Left cardiac atrium (tissue), 4 donors: ENCODE measurements at regions not wholly inside any gene's neighbourhood (a gene's known extent, or its start where the extent isn't known, plus 50 kb on each side); places are given as distances from the start of the nearest gene placed in this dataset.
"Not testable (repeated sequence)": the region's sequence is repeated elsewhere in the genome, so short reads cannot be mapped to it uniquely, and the experiment has no call there.

ENCODE experiments used
- ATAC-seq, 2 donors: fragments of 200-7000 bp; cut with Tn5 transposase; one replicate each; pipeline ENCODE4 v1.9.1; 2020; ENCODE audit warnings: mild to moderate bottlenecking in 2 of 2, moderate library complexity in 2 of 2
- DNase-seq: peaks from one replicate; pipeline ENCODE4 v3.0.0-alpha.2; 2020
- intact Hi-C, 2 donors: fragments of 100-400 bp; cut with DNase I; formaldehyde crosslinking; loops; one replicate each; pipeline versions ENCODE4 v1.14.1 to v1.15.1; 2022 to 2023
- donor health status: DM: no; HTN: yes; CAD: no.
- donor health status: DM: no; HTN: yes; CAD: no; lungs with severe emphysema.
- donor health status: DM: yes; HTN: yes; CAD: no.
- donor health status: Dilated cardiomyopathy.

GRCh38 chr2:195304310-195304709 is 352.7 kb upstream of the SLC39A10 start:
- ATAC-seq: no peak
- intact Hi-C loops: no loop called here
- DNase-seq: no peak

DNA sequence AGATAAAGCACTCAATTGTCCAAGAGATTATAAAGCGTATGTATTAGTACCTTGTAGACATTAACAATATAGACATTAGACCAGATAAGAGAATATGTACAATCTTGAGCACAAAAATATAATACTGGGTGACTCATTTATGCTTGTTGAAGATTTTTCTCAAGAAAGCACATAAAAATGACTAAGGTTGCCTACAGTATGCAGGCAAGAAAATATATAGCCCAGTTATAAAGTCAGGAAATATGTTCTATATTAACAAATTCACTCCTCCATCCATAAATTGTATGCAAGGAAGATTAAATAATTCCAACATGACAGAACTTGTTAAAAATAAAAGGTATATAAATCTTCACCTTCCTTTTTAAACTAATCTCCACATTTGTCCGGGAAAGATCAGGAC is 356.4 kb upstream of the SLC39A10 start:
- intact Hi-C loops: no loop called here
- DNase-seq (no peak), ATAC-seq (no peak)

GRCh38 chr2:195299600-195299999 is 357.4 kb upstream of the SLC39A10 start:
- ATAC-seq (no peak), DNase-seq (no peak)
- intact Hi-C loops: no loop called here

GRCh38 chr2:195296490-195296889 is 360.5 kb upstream of the SLC39A10 start:
- intact Hi-C loops: no loop called here
- ATAC-seq (no peak), DNase-seq (no peak)

DNA sequence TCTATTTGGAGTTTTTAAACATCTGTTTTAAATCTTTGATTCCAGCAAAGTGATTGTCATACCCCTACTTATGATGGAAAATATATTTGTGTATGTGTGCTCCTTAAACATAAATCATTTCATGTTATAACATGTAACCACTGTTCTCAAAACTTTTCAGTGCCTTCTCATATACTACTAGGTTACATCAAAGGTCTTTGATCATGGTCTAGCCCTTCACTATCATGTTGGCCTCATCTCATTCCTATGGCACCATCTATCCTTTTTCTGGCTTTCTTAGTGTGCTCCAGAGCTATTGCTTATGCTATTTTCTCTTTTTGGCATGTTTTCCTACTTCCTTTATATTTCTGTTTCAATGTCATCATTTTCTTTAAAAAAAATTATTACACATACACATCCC is 367.9 kb upstream of the SLC39A10 start:
- DNase-seq (no peak), ATAC-seq (no peak)
- intact Hi-C loops: no loop called here

GRCh38 chr2:195279840-195280427 is 377.1 kb upstream of the SLC39A10 start:
- no peak for ATAC-seq
- intact Hi-C loops: no loop called here
- DNase-seq: no peak

- DNase-seq (no peak), ATAC-seq (no peak)
- intact Hi-C loops: no loop called here
Observed at GRCh38 chr2:195270466-195271039, 386.5 kb upstream of the SLC39A10 start.

DNA sequence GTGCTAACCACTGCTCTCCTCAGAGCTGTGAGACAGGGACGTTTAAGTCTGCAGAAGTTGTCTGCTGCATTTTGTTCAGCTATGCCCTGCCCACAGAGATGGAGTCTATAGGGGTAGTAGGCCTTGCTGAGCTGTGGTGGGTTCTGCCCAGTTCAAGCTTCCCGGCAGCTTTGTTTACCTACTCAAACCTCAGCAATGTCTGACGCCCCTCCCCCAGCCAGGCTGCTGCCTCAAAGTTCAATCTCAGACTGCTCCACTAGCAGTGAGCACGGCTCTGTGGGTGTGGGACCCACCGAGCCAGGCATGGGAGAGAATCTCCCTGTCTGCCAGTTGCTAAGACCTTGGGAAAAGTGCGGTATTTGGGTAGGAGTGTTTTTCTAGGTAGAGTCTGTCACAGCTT is 387.8 kb upstream of the SLC39A10 start:
- intact Hi-C loops: no loop called here
- DNase-seq (no peak), ATAC-seq (no peak)

GRCh38 chr2:195257979-195258378 is 399.0 kb upstream of the SLC39A10 start:
- ATAC-seq: no peak

DNA sequence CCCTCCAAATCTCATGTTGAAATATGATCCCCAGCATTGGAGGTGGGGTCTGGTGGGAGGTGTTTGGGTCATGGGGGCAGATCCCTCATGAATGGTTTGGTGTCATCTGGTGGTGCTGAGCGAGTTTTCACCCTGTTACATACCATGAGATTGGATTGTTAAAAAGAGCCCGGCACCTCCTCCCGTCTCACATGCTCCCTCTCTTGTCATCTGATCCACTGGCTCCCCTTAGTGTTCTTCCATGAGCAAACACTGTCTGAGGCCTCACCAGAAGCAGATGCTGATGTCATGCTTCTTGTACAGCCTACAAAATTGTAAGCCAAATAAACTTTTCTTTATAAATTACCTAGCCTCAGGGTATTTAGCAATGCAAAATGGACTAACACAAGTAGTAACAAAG is 405.0 kb upstream of the SLC39A10 start:
- DNase-seq (no peak), ATAC-seq (no peak)
- intact Hi-C loops: no loop called here

More at GRCh38 chr2:195257979-195258378, 399.0 kb upstream of the SLC39A10 start:
- intact Hi-C loops: no loop called here
- no peak for DNase-seq

DNA sequence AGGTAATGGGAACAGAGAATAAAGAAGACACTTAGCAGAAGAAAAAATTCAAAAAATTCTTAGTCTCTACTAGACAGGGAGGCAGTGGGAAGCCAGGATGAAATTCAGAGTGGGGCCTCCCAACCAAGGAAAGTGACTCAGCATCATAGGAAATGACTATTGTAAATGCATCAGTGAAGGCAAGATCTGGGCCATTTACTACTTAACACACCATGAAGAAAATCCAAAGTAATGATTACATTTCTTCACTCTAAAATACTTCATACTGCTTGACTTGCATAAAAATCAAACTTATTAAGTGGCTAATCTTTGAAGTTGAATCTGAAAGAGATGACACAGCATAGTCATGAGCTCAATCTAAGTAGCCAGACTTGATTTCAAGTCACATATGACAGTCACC is 405.8 kb upstream of the SLC39A10 start:
- no peak for DNase-seq
- no peak for ATAC-seq
- intact Hi-C loops: no loop called here

GRCh38 chr2:195238826-195239225 is 418.2 kb upstream of the SLC39A10 start:
- intact Hi-C loops: no loop called here
- ATAC-seq: no peak
- DNase-seq: no peak

DNA sequence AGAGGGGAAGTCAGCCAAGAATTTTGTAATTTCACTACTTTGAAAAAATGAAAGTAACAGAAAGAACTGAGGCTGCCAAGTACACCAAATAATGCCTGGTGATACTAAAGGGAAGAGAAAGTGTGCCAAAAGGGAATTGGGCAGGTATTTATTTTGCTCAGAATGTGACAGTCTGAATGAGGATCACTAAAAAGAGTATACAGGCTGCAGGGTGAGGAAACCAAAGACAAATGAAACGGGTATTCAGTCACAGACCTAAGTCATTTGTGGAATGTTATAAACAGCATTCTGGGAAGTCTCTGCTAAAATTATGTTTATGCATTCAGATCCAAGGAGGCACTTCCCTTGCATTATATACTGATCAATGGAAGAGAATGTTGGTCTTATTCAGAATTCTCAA is 418.6 kb upstream of the SLC39A10 start:
- intact Hi-C loops: no loop called here
- no peak for ATAC-seq

GRCh38 chr2:195228547-195228946 is 428.5 kb upstream of the SLC39A10 start:
- intact Hi-C loops, ATAC-seq, DNase-seq: not testable (repeated sequence)

More for the DNA sequence above, 418.6 kb upstream of the SLC39A10 start:
- no peak for DNase-seq

- no peak for DNase-seq
- intact Hi-C loops: no loop called here
- ATAC-seq: no peak
Observed at GRCh38 chr2:195214072-195214471, 443.0 kb upstream of the SLC39A10 start.

DNA sequence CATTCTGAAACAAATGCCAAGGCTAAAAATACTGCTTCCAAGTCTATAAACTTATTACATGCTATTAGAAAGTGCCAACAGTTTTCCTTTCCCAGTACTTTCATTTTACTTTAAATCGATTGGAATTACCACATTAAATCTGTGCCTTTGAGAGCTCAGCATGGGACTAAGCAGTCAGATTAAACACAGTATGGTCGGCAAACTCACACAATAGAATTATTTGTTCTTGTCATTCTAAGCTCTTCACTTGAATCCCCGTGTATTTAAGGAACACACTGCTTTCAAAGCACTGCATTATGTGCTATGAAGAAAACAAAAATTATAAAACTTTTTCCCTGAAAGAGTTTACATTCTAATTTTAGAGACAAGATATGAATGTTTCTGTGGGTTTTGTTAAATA is 444.4 kb upstream of the SLC39A10 start:
- intact Hi-C loops: no loop called here
- ATAC-seq: no peak
- DNase-seq: no peak

DNA sequence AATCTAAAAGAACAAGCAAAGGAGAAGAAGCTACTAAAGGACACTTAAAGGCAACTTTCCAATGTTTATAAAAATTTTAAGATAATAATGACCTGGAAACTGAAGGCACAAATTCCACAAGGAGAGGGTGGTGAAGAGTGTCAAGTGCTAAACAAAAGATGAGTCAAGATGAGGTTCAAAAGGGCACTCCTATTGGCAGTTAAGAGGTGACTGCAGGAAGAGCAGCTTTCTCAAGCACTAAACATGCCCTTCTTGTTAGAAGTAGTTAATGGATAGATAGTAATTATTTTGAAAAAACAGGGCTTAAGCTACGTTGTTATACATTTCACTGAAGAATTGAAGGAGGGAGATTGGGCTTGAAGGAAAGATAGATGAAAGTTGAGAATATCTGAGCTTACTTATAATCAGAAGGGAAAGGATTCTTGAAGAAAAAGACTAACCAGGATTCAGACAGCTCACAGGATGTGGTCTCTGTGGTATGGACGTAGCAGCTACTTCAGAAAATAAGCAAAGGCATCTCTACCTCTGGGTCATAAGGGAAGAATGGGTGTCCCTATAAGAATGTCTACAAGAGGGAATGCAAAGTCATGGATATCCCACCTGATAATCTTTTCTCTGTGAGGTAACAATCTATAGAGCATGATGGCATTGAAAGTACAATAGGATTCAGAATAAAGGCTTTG is 454.7 kb upstream of the SLC39A10 start:
- intact Hi-C loops: no loop called here
- no peak for DNase-seq

GRCh38 chr2:195199864-195200263 is 457.2 kb upstream of the SLC39A10 start:
- DNase-seq (no peak), ATAC-seq (no peak)
- intact Hi-C loops: no loop called here

More for the DNA sequence above, 454.7 kb upstream of the SLC39A10 start:
- ATAC-seq: no peak

- DNase-seq: no peak
- no peak for ATAC-seq
- intact Hi-C loops: no loop called here
Observed at GRCh38 chr2:195181059-195181705, 475.8 kb upstream of the SLC39A10 start.

GRCh38 chr2:195168369-195168768 is 488.7 kb upstream of the SLC39A10 start:
- DNase-seq (no peak), ATAC-seq (no peak)
- intact Hi-C loops: no loop called here
